Cardiac muscle cell (in vitro differentiated cells and primary cell): ENCODE measurements at regions not wholly inside any gene's neighbourhood (a gene's known extent, or its start where the extent isn't known, plus 50 kb on each side); places are given as distances from the start of the nearest gene placed in this dataset.
"Not testable (repeated sequence)": the region's sequence is repeated elsewhere in the genome, so short reads cannot be mapped to it uniquely, and the experiment has no call there.

Experiments
- DNase-seq, 2 donors: peaks; one replicate each; pipeline versions ENCODE4 v3.0.0 to v3.0.0-alpha.2; 2010 to 2017; ENCODE audit warnings: low read depth in 1 of 2, low spot score in 1 of 2
- H3K27ac ChIP-seq: fragments of 200-600 bp; sonication (generic); 2 replicates; pipeline ENCODE4 v1.5.1; 2016
- H3K27me3 ChIP-seq: fragments of 200-600 bp; sonication (generic); 2 replicates; pipeline ENCODE4 v1.6.0; 2016; ENCODE audit warnings: control low read depth
- H3K36me3 ChIP-seq: fragments of 200-600 bp; sonication (generic); 2 replicates; pipeline ENCODE4 v1.5.1; 2016; ENCODE audit warnings: control low read depth
- H3K4me1 ChIP-seq: fragments of 200-600 bp; sonication (generic); 2 replicates; pipeline ENCODE4 v1.8.1; 2017; ENCODE audit warnings: low read depth, mild to moderate bottlenecking, mixed run types
- H3K4me3 ChIP-seq: fragments of 200-600 bp; sonication (generic); 2 replicates; pipeline ENCODE4 v1.5.1; 2016; ENCODE audit warnings: mild to moderate bottlenecking
- H3K9me3 ChIP-seq: fragments of 200-600 bp; sonication (generic); 2 replicates; pipeline ENCODE4 v1.5.1; 2017; ENCODE audit warnings: low read depth, mild to moderate bottlenecking, control low read depth
- CTCF ChIP-seq: IDR thresholded peaks from 2 replicates; pipeline ENCODE4 v1.5.1; 2012; ENCODE audit warnings: low read depth, mild to moderate bottlenecking, low read length

GRCh38 chr2:143928184-143928583, 591.7 kb downstream of the ZEB2 start:
- H3K36me3 ChIP-seq: no peaks in the 10 kb centered on the region

DNA sequence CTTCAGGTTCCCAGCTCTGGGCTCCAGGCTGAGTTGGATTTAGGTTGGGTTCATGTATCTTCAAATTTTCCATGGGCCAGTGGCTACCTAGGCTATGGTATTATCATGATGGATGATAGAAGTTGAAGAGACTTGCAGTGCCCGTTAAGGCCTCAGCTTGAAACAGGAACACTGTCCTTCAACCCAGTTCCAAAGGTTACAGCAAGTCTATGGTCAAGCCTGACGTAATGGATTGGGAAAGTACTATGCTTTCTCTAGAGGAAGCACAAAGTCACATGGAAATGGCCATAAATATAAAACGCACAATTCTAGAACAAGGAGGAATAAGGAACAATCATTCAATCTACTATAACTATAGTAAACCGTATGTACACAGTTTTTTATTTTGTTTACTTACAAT, 593.2 kb downstream of the ZEB2 start:
- Histone ChIP-seq H3K27me3 (no peaks in the 10 kb centered on the region), H3K27ac (no peak overlapping the region), H3K4me3 (no peak overlapping the region), H3K4me1 (no peaks in the 10 kb centered on the region), H3K36me3 (no peaks in the 10 kb centered on the region), H3K9me3 (no peaks in the 10 kb centered on the region)
- no peak for DNase-seq
- TF ChIP-seq CTCF: no peak

More at GRCh38 chr2:143928184-143928583, 591.7 kb downstream of the ZEB2 start:
- Histone ChIP-seq H3K27me3 (no peaks in the 10 kb centered on the region), H3K27ac (no peak overlapping the region), H3K4me1 (no peaks in the 10 kb centered on the region), H3K9me3 (no peaks in the 10 kb centered on the region), H3K4me3 (no peak overlapping the region)
- DNase-seq: no peak
- TF ChIP-seq CTCF: no peak

- H3K27me3 ChIP-seq, H3K9me3 ChIP-seq, DNase-seq, H3K4me3 ChIP-seq, H3K27ac ChIP-seq, H3K36me3 ChIP-seq, H3K4me1 ChIP-seq: not testable (repeated sequence)
Measured at GRCh38 chr2:143922261-143922830, 597.6 kb downstream of the ZEB2 start.

- Histone ChIP-seq H3K4me3 (no peak overlapping the region), H3K4me1 (no peaks in the 10 kb centered on the region), H3K9me3 (no peaks in the 10 kb centered on the region), H3K27ac (no peak overlapping the region), H3K27me3 (no peaks in the 10 kb centered on the region), H3K36me3 (no peaks in the 10 kb centered on the region)
- no peak for TF ChIP-seq CTCF
- no peak for DNase-seq
Measured at GRCh38 chr2:143918465-143918989, 601.4 kb downstream of the ZEB2 start.

- H3K36me3 ChIP-seq: no peaks in the 10 kb centered on the region
- no peak overlapping the region for H3K27ac ChIP-seq
- DNase-seq: no peak
- H3K27me3 ChIP-seq: no peaks in the 10 kb centered on the region
- no peak overlapping the region for H3K4me3 ChIP-seq
- no peaks in the 10 kb centered on the region for H3K4me1 ChIP-seq
- no peak for TF ChIP-seq CTCF
- H3K9me3 ChIP-seq: no peaks in the 10 kb centered on the region
Measured at GRCh38 chr2:143916781-143917180, 603.1 kb downstream of the ZEB2 start.

DNA sequence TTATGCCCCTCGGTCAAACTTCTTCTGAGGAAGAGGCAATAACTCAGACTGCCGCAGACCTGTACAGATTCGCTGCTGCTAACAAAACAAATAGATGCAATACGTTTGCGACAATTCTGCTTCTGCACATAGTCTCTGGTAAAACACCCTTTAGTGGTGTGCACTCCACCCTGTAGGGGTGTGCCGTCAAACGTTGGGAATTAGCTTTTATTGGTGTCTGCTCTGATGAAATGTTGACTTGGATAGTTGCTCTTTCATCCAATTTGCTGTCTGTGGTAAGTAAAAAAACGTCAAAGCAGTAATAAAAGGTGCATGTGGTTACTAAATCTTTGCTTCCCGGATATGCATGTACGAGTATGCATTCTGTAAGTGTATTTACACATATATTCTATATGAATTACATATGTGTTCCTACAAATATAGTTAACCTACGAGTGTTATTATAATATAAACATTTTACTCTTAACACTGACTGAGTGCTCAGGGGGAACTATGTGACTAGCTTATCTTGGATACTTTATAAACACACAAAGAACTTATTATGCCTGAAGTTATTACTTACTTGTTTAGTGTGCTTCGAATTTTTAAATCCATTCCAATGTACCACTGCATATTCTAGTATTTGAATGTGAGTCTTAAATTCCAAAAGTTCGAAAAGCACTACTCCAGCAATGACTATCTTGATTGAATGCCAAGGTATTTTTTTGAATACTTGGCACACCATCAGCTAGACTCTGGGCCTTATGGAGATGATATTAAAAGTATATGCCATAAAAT, 610.2 kb downstream of the ZEB2 start:
- Histone ChIP-seq H3K27ac (no peak overlapping the region), H3K9me3 (no peaks in the 10 kb centered on the region), H3K4me3 (no peak overlapping the region), H3K27me3 (no peaks in the 10 kb centered on the region), H3K36me3 (no peaks in the 10 kb centered on the region), H3K4me1 (no peaks in the 10 kb centered on the region)
- DNase-seq: no peak
- TF ChIP-seq CTCF: no peak
